HPDE6-E6E7 (cell line): ENCODE measurements at regions not wholly inside any gene's neighbourhood (a gene's known extent, or its start where the extent isn't known, plus 50 kb on each side); places are given as distances from the start of the nearest gene placed in this dataset.

Experiments used
- DNase-seq: peaks from one replicate; pipeline ENCODE4 v3.0.0; 2011; ENCODE audit warnings: missing footprints; ENCODE audit errors: extremely low spot score

DNA sequence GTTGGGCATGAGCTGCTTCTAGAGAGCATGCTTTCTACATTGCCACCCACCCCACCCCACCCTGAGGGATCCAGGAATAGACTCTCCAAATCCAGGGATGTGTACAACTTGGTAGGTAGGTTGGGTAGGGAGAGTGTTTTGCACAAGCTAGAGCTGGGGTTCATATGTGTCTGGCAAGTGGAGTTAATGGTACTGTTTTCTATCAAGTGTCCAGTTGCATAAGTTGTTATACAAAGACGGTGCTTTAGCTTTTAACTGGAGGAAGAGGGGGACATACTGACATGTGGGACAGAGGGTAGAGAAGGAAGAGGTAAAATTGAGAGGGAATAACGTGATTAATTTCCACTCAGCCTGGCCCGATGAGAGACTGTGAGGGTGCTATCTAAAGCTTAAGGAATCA, 51.0 kb upstream of the TNC start:
- no peak for DNase-seq

DNA sequence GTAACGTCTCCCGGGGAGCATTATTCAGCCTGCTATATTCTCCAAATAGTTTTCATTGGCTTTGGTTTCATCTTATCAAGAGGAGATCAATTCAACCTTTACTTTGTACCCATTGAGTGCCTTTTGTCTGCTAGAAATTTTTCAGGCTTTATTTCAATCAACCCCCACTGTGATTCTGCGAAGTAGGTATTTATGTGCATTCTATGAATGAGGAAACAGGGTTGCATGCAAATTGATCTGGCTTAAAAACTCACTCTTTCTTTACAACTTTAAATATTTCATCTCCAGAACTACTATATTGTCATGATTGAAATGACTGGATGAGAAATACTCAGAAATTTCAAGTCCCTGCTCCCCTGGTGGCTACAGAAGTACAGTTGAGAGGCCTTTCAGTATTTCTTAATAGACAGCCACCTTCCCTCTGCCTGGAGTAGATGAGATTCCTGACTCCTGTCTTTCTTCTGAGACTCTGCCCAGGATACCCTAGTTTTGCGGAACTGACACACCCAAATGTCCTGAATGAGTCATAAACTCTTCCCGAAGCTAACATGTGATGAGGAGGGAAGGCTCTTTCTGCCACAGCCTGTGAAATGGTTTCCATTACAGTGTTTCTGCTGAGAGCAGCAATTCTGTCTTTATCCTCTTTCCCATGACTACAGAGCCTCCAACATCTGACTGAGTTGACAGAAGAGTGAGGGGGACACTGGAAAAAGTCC, 52.6 kb upstream of the TNC start:
- no peak for DNase-seq

DNA sequence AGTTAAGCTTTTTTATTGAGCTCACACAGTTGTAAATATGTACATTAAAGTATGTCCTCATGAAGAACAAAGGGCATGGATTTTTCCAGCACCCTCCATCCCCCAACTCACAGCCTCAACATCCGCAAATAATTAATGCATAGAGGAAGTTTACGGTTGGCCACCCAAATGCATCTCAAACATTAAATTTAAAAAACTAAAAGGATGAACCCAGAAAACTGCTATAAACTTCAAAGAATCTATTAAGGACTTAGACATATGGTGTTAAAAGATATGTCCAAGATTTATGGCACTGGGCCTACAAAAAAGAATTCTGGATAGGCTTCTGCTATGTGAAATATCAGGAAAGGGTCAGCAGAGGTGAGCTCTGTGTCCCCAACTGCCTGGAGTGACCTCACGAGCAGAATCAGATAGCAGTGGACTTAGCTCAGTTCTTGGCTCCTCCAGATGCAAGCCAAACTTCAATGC, 54.0 kb upstream of the TNC start:
- DNase-seq: no peak

DNA sequence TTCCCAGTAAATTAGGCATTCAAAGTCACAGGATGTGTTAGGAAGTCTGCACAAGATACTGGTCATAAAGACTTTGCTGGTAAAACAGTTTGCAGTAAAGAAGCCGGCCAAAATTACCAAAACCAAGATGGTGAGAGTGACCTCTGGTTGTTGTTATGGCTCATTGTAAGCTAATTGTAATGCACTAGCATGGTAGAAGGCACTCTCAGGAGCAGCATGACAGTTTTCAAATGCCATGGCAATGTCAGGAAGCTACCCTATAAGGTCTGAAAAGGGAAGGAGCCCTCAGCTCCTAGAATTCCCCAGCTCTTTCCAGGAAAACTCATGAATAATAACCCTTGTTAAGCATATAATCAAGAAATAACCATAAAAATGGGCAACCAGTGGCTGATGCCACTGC, 64.3 kb upstream of the TNC start:
- DNase-seq: no peak

DNA sequence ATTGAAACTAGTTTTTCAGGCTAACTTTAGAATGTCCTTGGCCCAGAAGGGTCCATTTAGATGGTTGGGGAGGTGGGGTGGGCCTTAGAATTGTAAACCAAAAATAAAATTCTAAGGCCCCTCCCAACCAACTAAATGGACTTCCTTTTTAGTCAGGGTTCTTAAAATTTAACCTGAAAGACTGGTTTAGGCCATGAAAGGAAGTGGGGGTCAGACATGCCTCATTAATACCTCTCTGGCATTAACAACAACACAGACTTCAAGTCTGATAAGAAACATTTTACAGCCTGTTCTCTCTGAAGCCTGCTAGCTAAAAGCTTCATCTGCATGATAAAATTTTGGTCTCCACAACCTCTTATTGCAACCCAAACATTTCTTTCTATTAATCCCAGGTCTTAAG, 65.5 kb upstream of the TNC start:
- DNase-seq: no peak

DNA sequence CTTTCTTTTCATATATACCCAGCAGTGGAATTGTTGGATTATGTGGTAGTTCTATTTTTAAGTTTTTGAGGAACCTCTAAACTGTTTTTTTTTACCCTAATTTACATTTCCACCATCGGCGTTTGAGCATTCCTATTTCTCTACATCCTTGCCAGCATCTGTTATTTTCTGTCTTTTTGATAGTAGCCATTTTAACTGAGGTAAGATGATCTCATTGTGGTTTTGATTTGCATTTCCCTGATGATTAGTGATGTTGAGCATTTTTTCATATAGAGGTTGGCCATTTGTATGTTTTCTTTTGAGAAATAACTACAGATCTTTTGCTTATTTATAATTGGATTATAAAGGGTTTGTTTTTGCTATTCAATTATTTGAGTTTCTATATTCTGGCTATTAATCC, 71.7 kb upstream of the TNC start:
- no peak for DNase-seq

DNA sequence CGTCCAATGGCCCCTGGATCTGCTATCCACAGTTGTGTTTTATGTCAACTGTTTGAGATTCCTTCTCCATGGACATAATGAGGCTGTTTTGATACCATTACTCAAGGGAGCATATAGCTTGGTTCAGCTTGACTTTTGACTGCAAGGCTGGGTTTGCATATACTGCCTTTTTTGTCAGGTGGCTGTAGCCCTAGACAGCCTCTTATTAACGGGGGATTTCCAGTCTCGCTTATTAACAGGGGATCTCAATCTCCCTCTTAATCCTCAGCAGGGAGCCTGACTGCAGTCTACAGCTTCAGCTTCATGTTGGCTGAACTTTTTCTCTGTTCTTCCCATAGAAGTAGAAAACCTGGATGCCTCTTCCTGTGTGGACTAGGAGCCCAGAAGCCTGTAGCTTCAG, 73.7 kb upstream of the TNC start:
- no peak for DNase-seq

DNA sequence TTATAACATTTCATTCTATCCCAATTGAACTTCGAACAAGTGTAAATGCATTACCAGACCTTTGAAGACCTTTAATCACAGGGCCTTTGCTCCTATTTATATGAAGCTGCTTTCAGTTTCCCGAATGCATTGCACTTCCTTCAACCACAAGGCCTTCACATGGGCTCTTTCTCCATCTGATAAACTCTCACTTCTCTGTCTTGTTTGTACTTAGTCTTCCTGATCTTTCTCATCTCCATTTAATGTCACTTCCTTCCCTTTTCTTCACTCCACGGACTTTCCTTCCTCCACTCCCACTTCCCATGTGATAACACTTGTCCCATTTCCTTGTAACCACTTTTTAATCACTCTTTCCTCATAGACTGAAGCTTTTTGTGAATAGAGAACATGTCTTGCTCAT, 74.3 kb upstream of the TNC start:
- DNase-seq: no peak

DNA sequence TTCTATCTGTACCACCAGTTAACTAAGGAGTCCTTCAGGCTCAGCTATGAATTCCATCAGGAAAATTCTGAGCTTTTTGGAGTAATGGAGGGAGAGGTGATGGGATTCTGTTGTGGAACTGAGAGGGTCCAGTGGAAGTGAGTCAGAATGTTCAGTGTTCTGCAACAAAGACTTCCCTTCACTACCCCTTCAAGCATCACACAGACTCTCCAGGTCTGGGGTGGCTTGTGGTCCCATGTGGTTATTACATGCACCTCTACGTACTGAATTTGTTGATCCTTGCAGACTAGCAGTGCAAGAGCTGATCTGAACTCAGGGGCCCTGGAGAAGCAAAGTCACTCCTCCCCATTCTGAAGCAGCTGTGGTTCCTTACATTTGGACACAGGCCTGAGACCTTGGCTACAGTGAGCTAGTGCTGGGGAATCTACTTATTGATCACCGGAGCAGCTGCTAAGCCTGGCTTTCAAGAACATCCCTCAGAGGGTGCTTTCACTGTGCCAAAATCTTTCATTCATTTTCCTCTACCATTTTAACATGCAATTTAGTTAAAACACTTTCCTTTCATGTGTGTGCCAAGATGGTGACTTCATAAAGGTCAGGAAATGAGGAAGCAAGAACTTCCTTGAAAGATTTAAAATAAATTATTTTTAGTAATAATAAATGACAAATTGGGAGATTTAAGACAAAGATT, 75.0 kb upstream of the TNC start:
- DNase-seq: no peak

DNA sequence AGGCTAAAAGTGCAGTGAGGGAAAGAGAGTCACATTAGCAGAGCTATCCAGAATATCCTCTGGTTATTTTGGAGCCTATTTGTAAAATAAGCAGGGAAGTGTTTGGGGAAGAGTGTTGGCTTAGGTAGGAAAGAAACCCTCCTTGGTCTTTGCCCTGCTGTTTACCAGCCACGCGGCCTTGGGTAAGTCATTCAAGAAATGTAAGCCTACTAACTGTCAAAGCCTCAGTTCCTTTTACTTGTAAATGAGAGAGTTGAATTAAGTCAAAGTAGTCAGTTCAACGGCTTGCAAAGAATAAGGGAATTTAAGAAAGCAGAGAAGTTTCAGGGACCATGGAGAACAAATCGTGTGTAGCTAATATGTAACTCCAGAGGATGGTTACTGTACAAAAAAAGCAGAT, 75.8 kb upstream of the TNC start:
- no peak for DNase-seq

DNA sequence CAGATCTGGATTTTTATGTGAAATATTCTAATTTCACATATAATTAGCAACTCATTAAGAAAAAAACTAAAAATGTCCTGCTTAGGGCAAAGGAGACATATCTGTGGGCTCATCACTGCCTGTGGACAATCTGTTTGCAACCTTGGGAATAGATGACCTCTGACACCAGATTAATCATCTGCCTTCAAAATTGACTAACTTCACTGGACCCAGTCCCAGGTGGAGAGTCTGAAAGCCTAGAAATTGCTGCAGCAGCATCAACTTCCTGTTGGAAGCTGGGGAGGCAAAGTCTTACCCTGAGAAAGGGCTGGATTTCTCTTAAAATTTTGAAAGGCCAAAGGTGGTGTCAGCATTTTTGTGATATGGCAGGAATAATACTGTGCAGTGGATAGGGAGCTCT, 76.3 kb upstream of the TNC start:
- DNase-seq: no peak

DNA sequence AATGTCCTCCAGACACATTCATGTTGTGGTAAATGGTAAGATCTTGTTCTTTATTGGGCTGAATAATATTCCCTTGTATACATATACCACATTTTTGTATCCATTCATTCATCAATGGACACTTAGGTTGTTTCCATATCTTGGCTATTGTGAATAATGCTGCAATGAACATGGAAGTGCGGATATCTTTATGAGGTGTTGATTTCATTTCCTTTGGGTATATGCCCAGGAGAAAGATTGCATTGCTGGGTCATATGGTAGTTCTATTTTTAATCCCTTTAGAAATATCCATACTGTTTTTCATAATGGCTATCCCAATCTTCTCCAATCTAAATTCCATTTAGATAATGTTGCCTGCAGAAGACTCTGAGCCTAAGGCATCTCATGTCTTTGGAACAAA, 78.0 kb upstream of the TNC start:
- DNase-seq: no peak

DNA sequence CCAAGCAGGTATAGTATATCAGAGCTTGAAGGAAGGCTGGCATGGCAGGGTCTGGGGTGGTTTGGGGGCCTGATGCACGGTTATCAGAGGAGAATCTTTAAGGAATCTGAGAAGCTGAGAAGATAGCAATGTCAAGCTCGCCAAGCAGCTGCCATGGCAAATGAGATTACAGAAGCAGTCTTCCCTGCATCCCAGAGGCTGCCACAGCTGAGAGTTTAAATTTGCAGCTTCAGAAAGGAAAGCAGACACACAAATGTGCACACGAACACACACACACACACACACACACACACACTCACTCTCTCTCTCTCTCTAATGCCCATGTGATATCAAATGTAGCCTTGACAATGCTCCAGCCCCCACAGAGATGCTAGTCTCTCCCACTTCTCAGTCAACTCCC, 79.0 kb upstream of the TNC start:
- DNase-seq: no peak

DNA sequence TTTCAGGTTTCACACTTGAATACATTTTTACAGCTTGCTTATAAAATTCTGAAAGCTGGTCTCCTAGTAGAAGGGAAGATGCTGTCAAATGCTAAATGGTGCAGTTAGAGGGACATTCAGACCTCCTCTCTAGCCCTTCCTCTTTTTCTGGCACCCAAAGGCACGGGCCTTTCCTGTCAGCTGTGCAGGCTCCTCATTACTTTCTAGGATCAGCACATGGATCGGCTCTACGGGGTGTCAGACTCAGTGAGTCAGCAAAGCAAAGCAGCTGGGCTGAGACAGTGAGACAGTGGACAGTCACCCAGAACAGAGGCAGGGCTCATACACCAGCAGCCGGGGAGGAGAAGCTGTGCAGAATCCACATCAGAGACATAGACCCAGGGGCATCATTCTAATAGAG, 80.0 kb upstream of the TNC start:
- no peak for DNase-seq

DNA sequence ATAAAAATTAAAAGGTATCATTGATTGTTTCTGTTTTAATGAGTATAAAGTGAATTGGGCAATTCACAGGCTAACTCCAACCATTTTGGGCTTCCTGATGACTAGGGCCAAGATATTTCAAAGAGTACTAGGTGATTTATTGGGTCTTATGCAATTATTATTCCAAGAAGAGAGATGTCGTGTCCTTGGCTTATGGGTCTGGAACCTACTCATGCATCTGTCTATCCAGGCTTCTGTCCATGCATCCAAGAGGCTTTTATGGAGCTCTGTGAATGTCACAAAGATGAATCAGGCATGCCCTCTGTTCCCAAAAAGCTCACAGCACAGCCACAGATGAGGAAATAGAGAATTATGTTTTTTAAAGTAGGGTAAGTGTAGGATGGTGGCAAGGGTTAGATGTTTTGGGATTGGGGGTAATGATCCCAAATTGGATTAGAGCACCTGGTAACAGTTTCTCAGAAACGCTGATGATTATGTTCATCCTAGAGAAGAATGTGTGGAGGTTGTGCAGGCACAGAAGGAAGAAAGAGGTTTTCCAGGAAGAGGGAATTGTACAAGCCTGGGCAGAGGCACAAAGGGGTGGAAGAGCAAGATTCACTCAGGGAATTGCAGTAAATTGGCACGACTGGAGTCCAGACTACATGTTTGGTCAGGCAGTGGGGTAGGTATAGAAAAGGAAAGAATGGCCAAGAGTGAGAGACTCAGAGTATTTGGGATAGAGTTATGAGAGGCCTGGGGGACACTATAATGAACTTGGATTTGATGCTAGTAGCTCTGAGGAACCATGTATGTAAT, 83.0 kb upstream of the TNC start:
- no peak for DNase-seq

DNA sequence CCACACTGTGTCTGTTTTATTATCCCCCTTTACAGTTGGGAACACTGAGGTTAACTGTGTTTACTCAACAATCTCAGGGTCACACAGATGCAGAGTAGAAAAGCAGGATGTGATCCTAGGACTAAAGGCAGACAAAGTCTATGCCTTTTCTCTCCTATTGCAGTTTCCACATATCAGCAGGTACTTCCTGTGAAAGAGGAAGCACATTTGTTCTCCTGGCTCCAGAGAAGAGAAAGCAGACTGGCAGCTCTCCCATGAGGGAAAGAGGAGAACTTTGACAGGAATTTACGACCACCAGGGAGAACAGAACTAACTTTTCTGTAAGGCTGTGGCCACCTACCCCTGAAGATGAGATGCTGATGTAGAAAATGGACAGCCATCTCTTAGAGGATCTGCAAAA, 84.2 kb upstream of the TNC start:
- no peak for DNase-seq

DNA sequence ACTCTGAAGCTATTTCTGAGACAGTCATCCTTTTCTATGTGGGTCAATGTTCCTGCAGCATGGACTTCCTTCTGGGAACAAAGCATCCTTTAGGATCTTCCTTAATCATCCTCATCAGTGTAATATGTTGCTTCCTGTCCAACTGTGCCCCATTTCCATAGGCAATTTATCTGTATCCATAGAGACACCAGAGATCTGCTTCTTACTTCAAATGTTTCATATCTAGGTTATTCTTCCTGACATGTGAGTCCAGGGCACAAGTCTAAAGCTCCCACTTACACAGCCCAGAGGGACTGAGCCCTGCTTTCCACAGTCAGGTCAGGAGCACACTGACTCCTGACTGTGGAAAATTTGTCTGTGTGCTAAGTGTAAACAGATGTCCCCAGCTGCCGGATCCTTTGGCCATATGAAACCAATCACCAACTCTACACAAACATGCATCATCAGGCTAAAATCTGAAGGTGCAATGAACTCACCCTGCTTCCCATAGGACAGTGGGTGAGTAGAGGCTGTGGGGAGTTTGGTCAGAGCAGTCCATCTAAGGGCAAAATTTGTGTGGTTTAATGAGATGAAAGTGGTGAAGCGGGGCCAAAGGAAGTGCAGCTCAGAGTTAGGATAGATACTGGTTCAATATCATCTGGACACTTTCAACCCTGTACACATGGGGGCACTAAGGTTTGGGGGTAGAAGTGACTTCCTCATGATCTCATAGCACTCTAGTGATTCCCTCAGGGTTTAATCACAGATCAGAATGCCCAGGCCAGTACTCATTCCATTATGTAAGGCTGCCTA, 85.2 kb upstream of the TNC start:
- DNase-seq: no peak

DNA sequence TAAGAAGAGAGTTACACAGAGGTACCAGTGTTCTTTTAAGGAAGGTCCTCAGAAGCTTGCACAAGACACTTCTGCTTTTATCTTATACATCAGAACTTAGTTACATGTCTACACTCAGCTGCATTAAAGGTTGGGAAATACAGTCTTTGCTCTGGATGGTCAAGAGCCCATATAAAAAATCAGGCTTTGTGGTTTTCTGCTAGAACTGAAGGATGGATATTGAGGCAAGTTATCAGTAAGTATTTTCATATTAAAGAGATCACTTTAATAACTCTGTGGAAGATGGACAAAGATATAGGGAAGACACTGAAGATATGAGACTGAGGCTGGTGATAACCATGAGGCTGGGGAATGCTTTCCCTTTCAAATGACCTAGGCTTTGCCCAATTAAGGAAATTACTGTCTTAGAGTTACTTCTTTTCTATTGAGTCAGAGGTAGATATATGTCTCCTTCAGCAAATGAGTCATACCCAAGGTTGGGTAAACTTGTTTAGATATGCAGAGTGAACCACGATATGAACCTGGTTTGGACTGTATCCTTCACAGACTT, 87.0 kb upstream of the TNC start:
- peak; percentile 69 for DNase-seq

DNA sequence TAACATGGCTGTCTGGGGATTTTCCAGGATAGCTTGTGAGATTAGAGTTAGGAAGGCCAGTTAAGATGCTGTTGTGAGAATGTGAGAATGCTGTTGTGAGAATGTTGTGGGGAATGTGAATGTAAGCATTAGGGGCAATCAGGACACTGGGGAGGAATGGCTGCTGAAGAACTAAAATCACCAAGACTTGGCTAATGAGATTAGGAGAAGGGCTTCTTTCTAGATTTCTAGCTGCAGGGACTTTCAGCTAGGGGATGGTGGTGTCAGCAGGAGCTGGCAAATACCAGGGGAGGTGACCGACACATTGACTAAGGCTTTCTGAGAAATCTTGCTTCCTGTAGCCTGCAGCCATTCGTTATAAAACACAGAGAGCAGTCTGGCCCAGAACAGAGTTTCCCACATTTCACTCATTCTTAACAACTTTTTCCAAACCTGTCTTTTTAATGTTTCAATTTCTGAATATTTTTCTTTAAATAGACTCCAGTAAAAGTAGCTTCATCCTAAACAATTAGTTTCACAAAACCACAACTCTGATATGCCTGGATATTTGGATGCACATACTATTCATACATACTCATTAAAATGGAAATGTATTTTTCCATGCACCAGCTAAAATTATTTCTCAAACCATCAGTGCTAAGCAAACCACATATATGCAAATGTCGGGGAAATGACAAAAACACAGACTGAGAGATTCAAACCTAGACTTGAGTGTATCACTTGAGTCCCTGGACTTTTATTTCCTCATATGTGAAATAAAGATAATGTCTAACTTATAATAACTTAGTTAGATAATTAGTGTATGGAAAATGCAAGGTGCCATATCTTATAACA, 89.3 kb upstream of the TNC start:
- DNase-seq: no peak

DNA sequence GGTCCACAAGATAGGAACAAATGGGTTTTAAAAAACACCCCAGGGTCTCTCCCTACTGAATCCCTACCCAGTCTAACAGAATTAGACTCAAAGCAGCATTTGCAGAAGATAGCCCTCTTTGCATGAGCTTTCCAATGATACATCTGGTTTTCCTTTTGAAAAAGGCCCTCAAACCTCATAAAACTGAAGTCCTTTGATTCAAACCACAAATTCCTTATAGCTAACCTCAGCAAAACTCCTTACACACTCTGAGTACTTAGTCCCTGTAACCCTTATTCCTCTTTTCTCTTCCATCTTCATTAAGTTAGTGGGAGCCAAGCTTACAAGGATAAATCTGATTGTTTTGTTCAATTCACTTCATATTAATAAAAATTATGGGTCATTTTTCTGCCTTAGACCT, 90.5 kb upstream of the TNC start:
- DNase-seq: no peak
